Omental fat pad (tissue), 3 donors: ENCODE measurements at regions not wholly inside any gene's neighbourhood (a gene's known extent, or its start where the extent isn't known, plus 50 kb on each side); places are given as distances from the start of the nearest gene placed in this dataset.

Experiments used
- ATAC-seq: fragments of 150-250 bp; one replicate; pipeline ENCODE4 v1.9.1; 2016; ENCODE audit warnings: mild to moderate bottlenecking, moderate library complexity; ENCODE audit not compliant: low FRiP score
- DNase-seq: peaks from one replicate; pipeline ENCODE4 v3.0.0-alpha.2; 2019; ENCODE audit warnings: low spot score
- TF ChIP-seq, protein P1 (sequence below), 3 donors: fragments of 450-650 bp; IDR thresholded peaks; one replicate each; pipeline ENCODE4 v1.5.1; 2016 to 2017; ENCODE audit warnings: antibody characterized with exemption in 3 of 3, mild to moderate bottlenecking in 3 of 3, moderate library complexity in 2 of 3

- TF ChIP-seq, protein P1, sequence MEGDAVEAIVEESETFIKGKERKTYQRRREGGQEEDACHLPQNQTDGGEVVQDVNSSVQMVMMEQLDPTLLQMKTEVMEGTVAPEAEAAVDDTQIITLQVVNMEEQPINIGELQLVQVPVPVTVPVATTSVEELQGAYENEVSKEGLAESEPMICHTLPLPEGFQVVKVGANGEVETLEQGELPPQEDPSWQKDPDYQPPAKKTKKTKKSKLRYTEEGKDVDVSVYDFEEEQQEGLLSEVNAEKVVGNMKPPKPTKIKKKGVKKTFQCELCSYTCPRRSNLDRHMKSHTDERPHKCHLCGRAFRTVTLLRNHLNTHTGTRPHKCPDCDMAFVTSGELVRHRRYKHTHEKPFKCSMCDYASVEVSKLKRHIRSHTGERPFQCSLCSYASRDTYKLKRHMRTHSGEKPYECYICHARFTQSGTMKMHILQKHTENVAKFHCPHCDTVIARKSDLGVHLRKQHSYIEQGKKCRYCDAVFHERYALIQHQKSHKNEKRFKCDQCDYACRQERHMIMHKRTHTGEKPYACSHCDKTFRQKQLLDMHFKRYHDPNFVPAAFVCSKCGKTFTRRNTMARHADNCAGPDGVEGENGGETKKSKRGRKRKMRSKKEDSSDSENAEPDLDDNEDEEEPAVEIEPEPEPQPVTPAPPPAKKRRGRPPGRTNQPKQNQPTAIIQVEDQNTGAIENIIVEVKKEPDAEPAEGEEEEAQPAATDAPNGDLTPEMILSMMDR (IDR thresholded peaks at IDR 0.05) = no peak
- no peak for DNase-seq
Measured at GRCh38 chrX:2610246-2611170, 80.6 kb upstream of the CD99 start.

DNA sequence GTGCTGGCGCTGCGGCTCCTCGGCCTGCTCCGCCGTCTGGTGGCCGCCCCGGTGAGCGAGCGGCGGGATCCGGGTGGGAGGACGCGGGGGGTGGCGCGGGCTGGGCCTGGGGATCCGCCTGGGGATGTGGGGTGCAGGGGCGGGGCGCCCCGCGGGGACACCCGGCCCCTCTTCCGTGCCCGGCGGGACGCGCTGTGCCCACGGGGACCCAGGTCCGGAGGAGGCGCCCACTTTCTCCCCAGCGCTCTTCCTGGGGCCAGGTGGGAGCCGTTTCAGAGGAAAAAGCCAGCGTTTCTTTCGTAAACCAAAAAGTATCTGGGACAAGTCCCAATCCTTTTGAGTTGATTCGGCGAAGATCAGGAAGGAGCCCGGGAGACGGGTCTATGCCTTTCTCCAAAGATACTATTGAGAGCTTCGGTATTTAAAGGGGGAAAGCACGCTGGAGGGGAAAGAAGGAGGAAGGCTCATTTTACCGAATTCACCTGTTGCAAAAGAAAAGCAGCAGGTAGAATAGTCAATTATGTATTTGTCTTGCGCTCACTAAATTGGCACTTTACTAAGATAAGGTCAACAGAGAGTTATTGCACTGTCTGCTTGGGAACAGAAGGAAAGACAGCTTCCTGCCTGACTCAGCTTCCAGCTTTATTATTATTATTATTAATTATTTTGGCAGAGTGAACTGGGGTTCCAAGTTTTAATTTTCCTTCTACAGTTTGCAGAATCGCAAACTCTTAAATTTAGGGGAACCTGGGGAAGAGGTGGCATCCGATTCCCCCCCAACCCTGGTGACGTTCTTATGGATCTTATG, 81.5 kb upstream of the CD99 start:
- DNase-seq (no peak), ATAC-seq (no peak)
- TF ChIP-seq, protein P1 (IDR thresholded peaks at IDR 0.05) = no peak

More at GRCh38 chrX:2610246-2611170, 80.6 kb upstream of the CD99 start:
- no peak for ATAC-seq

DNA sequence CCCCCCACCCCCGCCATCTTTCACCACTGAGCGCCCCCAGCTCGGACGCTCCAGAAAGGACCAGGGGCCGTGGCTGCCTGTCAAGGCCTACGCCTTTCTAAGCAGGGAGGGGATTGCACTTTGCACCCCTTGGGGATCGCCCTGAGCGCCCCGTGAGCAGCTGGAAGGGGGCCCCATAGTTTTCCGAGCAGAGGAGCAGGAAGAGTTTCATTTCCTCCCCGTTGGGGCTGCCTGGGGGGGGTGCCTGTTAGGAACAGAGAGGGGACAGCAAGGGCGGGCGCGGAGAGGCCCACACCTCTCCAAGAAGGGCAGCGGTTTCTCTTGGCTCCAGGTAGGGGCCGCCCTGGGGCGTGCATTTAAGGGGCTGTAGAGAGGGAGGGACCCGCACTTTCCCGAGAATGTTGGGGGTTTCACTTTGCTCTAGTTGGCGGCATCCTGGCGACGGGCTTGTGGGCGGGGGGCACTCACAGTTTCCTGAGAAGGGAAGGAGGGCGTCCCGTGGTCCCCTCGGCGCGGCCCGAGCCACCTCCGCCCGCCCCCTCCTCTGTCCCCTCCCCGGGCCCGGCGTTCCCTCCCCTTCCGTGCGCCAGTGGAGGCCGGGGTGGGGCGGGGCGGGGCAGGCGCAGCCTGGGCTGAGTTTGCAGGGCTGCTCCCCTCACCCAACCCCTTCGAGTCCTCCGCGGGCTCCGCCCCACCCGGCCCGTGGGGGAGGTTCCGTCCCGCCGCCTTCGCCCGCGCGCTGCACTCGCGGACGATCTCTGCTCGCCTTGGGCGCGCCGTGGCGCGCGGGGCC, 82.3 kb upstream of the CD99 start:
- peak; percentile 99 for ATAC-seq
- DNase-seq = peak; percentile 35
- TF ChIP-seq, protein P1 (IDR thresholded peaks at IDR 0.05) = no peak

- TF ChIP-seq, protein P1 (IDR thresholded peaks at IDR 0.05) = no peak
- ATAC-seq = no peak
- DNase-seq = no peak
Measured at GRCh38 chrX:2607113-2607512, 84.0 kb upstream of the CD99 start.

DNA sequence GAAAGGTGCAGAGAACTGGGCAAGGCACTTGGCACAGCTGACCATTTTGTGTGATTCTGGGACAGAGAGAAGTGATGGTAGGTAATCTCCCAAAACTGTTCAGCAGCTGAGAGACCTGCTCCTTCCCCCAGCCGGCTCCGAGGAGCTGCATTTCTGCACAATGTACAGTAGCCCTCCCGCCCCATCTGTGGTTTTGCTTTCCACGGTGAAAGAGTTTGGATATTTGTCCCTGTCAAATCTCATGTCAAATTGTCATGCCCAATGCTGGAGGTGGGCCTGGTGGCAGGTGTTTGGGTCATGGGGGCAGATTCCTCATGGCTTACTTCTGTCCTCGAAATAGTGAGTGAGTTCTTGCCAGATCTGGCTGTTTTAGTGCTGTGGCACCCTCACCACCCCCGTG, 90.5 kb upstream of the CD99 start:
- DNase-seq (no peak), ATAC-seq (no peak)
- TF ChIP-seq, protein P1 (IDR thresholded peaks at IDR 0.05) = no peak

GRCh38 chrX:2596555-2597255, 94.4 kb upstream of the CD99 start:
- DNase-seq (no peak), ATAC-seq (no peak)
- TF ChIP-seq, protein P1 (IDR thresholded peaks at IDR 0.05) = no peak
